Ovary (tissue), 3 donors: ENCODE measurements at regions not wholly inside any gene's neighbourhood (a gene's known extent, or its start where the extent isn't known, plus 50 kb on each side); places are given as distances from the start of the nearest gene placed in this dataset.

ENCODE experiments used
- POLR2A ChIP-seq: fragments of 450-650 bp; IDR thresholded peaks from one replicate; pipeline ENCODE4 v1.6.1; 2017; ENCODE audit warnings: antibody characterized with exemption, mild to moderate bottlenecking, moderate library complexity
- TF ChIP-seq, protein P1 (sequence below), 3 donors: fragments of 450-650 bp in 2 of 3; fragments of 200-600 bp in 1 of 3; IDR thresholded peaks; one replicate each; pipeline versions ENCODE4 v1.5.1 to v1.8.0; 2016 to 2022; ENCODE audit warnings: antibody characterized with exemption in 3 of 3, mild to moderate bottlenecking in 1 of 3
- donor health status: DM: no; HTN: no; CAD: no.

DNA sequence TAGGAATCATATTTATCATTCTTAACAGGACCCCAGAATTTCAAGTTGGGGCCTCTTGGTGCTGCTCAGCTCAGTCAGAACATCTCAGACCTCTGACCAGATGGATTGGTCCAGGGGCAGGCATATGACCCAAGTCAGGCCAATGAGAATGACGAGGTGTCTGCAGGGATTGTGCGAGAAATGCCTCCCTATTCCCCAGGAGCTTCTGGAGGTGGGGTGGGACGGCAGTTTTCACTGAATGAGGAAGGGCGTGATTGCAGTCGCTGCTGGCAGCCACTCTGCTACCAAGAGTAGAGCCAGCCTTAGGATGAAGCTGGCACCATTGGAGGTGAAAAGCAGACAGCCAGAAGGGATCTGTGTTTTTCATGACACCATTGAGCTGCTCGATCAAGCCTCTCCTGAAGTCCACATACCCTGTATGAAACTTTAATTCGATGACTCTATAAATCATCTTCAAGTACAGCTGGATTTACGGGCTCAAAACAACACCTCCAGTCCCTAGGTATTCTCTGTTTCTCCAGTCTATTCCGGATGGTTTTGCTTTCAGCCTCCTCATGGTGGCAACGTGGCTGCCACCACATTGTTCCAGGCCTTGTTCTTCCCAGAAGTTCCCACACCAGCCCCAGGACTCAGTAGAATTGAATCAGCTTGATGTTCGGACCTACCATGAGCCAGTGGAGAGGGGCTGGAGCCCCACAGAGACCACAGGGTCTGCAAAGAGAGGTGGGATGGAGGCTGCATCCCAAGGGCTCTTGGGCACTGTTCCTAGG, 70.2 kb upstream of the ADAMTS2 start:
- TF ChIP-seq POLR2A: no peak
- TF ChIP-seq, protein P1, sequence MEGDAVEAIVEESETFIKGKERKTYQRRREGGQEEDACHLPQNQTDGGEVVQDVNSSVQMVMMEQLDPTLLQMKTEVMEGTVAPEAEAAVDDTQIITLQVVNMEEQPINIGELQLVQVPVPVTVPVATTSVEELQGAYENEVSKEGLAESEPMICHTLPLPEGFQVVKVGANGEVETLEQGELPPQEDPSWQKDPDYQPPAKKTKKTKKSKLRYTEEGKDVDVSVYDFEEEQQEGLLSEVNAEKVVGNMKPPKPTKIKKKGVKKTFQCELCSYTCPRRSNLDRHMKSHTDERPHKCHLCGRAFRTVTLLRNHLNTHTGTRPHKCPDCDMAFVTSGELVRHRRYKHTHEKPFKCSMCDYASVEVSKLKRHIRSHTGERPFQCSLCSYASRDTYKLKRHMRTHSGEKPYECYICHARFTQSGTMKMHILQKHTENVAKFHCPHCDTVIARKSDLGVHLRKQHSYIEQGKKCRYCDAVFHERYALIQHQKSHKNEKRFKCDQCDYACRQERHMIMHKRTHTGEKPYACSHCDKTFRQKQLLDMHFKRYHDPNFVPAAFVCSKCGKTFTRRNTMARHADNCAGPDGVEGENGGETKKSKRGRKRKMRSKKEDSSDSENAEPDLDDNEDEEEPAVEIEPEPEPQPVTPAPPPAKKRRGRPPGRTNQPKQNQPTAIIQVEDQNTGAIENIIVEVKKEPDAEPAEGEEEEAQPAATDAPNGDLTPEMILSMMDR (IDR thresholded peaks at IDR 0.05): no peak
